Panc1 (cell line): ENCODE measurements at regions not wholly inside any gene's neighbourhood (a gene's known extent, or its start where the extent isn't known, plus 50 kb on each side); places are given as distances from the start of the nearest gene placed in this dataset.

Source experiments
- ATAC-seq: fragments of 200-7000 bp; cut with Tn5 transposase; 2 replicates; pipeline ENCODE4 v1.9.1; 2020; ENCODE audit warnings: mild to moderate bottlenecking, moderate library complexity
- BruUV-seq: library from RNA; stranded (reverse); fragments of 400-500 nt; replicated peaks from 2 replicates; lab custom pipeline; 2021; lab: Mats Ljungman, UMichigan
- CTCF ChIA-PET: fragments of 300-600 bp; sonication (Branson Sonifier 250); formaldehyde crosslinking; loops from one replicate; lab custom pipeline; 2022; ENCODE audit warnings: antibody characterized with exemption; lab: Charles Lee
- POLR2A ChIA-PET: fragments of 300-600 bp; sonication (Branson Sonifier 250); formaldehyde crosslinking; loops from one replicate; lab custom pipeline; 2022; ENCODE audit warnings: antibody characterized with exemption; lab: Charles Lee
- DNase-seq: peaks from one replicate; pipeline ENCODE4 v3.0.0-alpha.2; 2010; ENCODE audit warnings: low read depth, low spot score
- H3K27ac ChIP-seq: 2 replicates; pipeline ENCODE4 v1.5.1; 2011; ENCODE audit warnings: mild to moderate bottlenecking, low read length, inconsistent platforms
- H3K27me3 ChIP-seq: fragments of 200-500 bp; sonication (Bioruptor generic); 2 replicates; pipeline ENCODE4 v1.6.0; 2014; ENCODE audit warnings: low read length, inconsistent platforms; ENCODE audit not compliant: control insufficient read depth, insufficient read depth
- H3K36me3 ChIP-seq: fragments of 200-500 bp; sonication (Bioruptor generic); 2 replicates; pipeline ENCODE4 v1.5.1; 2014; ENCODE audit warnings: inconsistent platforms, mild to moderate bottlenecking, low read length, moderate library complexity; ENCODE audit not compliant: control insufficient read depth, insufficient read depth
- H3K4me1 ChIP-seq: 2 replicates; pipeline ENCODE4 v1.5.1; 2011; ENCODE audit warnings: inconsistent platforms, mild to moderate bottlenecking, low read length, moderate library complexity; ENCODE audit not compliant: control insufficient read depth, insufficient read depth
- H3K4me3 ChIP-seq, 2 experiments: 2 replicates each; pipeline ENCODE4 v1.5.1; 2011 to 2012; ENCODE audit warnings: low read depth in 2 of 2, low read length in 2 of 2, mild to moderate bottlenecking in 2 of 2, inconsistent platforms in 1 of 2, moderate library complexity in 1 of 2
- H3K9me3 ChIP-seq: fragments of 200-500 bp; sonication (Bioruptor generic); 2 replicates; pipeline ENCODE4 v1.5.1; 2014; ENCODE audit warnings: low read depth, mild to moderate bottlenecking, inconsistent platforms, low read length, moderate library complexity; ENCODE audit not compliant: control insufficient read depth, insufficient read depth
- CTCF ChIP-seq: fragments of 450-650 bp; IDR thresholded peaks from 2 replicates; pipeline ENCODE4 v1.5.1; 2017; ENCODE audit warnings: mild to moderate bottlenecking
- POLR2AphosphoS5 ChIP-seq: IDR thresholded peaks from 2 replicates; pipeline ENCODE4 v1.6.1; 2012; ENCODE audit warnings: mild to moderate bottlenecking, low read depth, low read length, moderate library complexity
- REST ChIP-seq, 2 experiments: IDR thresholded peaks; 2 replicates each; pipeline ENCODE4 v1.6.1; 2011 to 2012; ENCODE audit warnings: low read depth in 2 of 2, control low read depth in 1 of 2, low read length in 1 of 2, mild to moderate bottlenecking in 1 of 2, moderate library complexity in 1 of 2; ENCODE audit not compliant: insufficient read depth in 1 of 2
- SIN3A ChIP-seq: IDR thresholded peaks from 2 replicates; pipeline ENCODE4 v1.6.1; 2012; ENCODE audit warnings: low read depth, mild to moderate bottlenecking, low read length, moderate library complexity, borderline replicate concordance; ENCODE audit not compliant: insufficient read depth
- TCF7L2 ChIP-seq: IDR thresholded peaks from 2 replicates; pipeline ENCODE4 v1.6.1; 2011; ENCODE audit warnings: mild to moderate bottlenecking, low read depth, low read length, inconsistent platforms
- in situ Hi-C: cut with HindIII; loops from 2 replicates; pipeline ENCODE4 v1.10.0; 2016; ENCODE audit warnings: low sequenced_read_pairs, low pct_unique_long_range_greater_than_20kb
- intact Hi-C: fragments of 100-400 bp; cut with micrococcal nuclease; formaldehyde crosslinking; loops from one replicate; pipeline ENCODE4 v1.10.0; 2022; ENCODE audit not compliant: unreplicated experiment

- intact Hi-C loops: no loop called here
- BruUV-seq: no TSS peak
- in situ Hi-C loops: no loop called here
- TF ChIP-seq CTCF (no peak), TCF7L2 (no peak), REST (IDR thresholded peaks at IDR 0.05; ENCODE audit: insufficient read depth in 1 of 2, low read depth in 2 of 2, low read length in 1 of 2) (no peak), POLR2AphosphoS5 (no peak), SIN3A (no peak)
- ChIA-PET POLR2A (no interaction called here), CTCF (no interaction called here)
- no peaks in the 10 kb centered on the region for H3K4me1 ChIP-seq
- ATAC-seq (no peak), DNase-seq (no peak)
- no peaks in the 10 kb centered on the region for H3K36me3 ChIP-seq
- no peaks in the 10 kb centered on the region for H3K9me3 ChIP-seq
- H3K4me3 ChIP-seq: no peak overlapping the region
- no peaks in the 10 kb centered on the region for H3K27me3 ChIP-seq
- H3K27ac ChIP-seq: no peak overlapping the region
Measured at GRCh38 chr13:82202398-82202797, 1679.9 kb downstream of the SLITRK1 start.

- no peak for DNase-seq
- ATAC-seq: no peak
- ChIA-PET CTCF (no interaction called here), POLR2A (no interaction called here)
- in situ Hi-C loops (no loop called here), intact Hi-C loops (no loop called here)
- Histone ChIP-seq H3K27ac (no peak overlapping the region), H3K27me3 (no peaks in the 10 kb centered on the region), H3K9me3 (no peaks in the 10 kb centered on the region), H3K4me3 (no peak overlapping the region), H3K36me3 (no peaks in the 10 kb centered on the region), H3K4me1 (no peaks in the 10 kb centered on the region)
- no peak for TF ChIP-seq REST (IDR thresholded peaks at IDR 0.05; ENCODE audit: insufficient read depth in 1 of 2, low read depth in 2 of 2, low read length in 1 of 2)
- TF ChIP-seq SIN3A: no peak
- no peak for TF ChIP-seq TCF7L2
- TF ChIP-seq CTCF: no peak
- TF ChIP-seq POLR2AphosphoS5: no peak
- no TSS peak for BruUV-seq
Measured at GRCh38 chr13:82196087-82196486, 1686.2 kb downstream of the SLITRK1 start.
